GM23338 (cell line): ENCODE measurements at regions not wholly inside any gene's neighbourhood (a gene's known extent, or its start where the extent isn't known, plus 50 kb on each side); places are given as distances from the start of the nearest gene placed in this dataset.

Source experiments
- ATAC-seq: fragments of 200-7000 bp; cut with Tn5 transposase; 3 replicates; pipeline ENCODE4 v1.9.1; 2020
- DNase-seq: peaks from one replicate; pipeline ENCODE4 v3.0.0-alpha.2; 2015; ENCODE audit warnings: low spot score
- H2AFZ ChIP-seq: fragments of 200-600 bp; sonication (generic); 2 replicates; pipeline ENCODE4 v1.8.0; 2016; ENCODE audit warnings: antibody characterized with exemption, mild to moderate bottlenecking, moderate library complexity
- H3F3A ChIP-seq: fragments of 200-600 bp; sonication (generic); replicated peaks from 2 replicates; pipeline ENCODE4 v1.8.0; 2017; ENCODE audit warnings: antibody characterized with exemption, mixed run types, low read depth
- H3K27ac ChIP-seq: fragments of 200-600 bp; sonication (generic); 2 replicates; pipeline ENCODE4 v1.6.1; 2016; ENCODE audit warnings: low read depth
- H3K27me3 ChIP-seq: fragments of 200-600 bp; sonication (generic); 2 replicates; pipeline ENCODE4 v1.8.0; 2016; ENCODE audit warnings: mild to moderate bottlenecking, mixed run types, moderate library complexity; ENCODE audit not compliant: insufficient read depth
- H3K36me3 ChIP-seq: fragments of 200-600 bp; sonication (generic); 2 replicates; pipeline ENCODE4 v1.8.0; 2016; ENCODE audit warnings: mild to moderate bottlenecking; ENCODE audit not compliant: insufficient read depth
- H3K4me1 ChIP-seq: fragments of 200-600 bp; sonication (generic); 2 replicates; pipeline ENCODE4 v1.8.0; 2016; ENCODE audit warnings: mild to moderate bottlenecking, moderate library complexity; ENCODE audit not compliant: insufficient read depth
- H3K4me2 ChIP-seq: fragments of 200-600 bp; sonication (generic); 2 replicates; pipeline ENCODE4 v1.7.1; 2017; ENCODE audit warnings: mixed run types
- H3K4me3 ChIP-seq: fragments of 200-600 bp; sonication (generic); 2 replicates; pipeline ENCODE4 v1.6.1; 2016; ENCODE audit warnings: mixed run types
- H3K79me2 ChIP-seq: fragments of 200-600 bp; sonication (generic); replicated peaks from 2 replicates; pipeline ENCODE4 v1.8.0; 2017; ENCODE audit warnings: mild to moderate bottlenecking; ENCODE audit not compliant: insufficient read depth
- H3K9me2 ChIP-seq: fragments of 200-600 bp; sonication (generic); 2 replicates; pipeline ENCODE4 v1.8.0; 2017; ENCODE audit not compliant: insufficient read depth
- H4K20me1 ChIP-seq: fragments of 200-600 bp; sonication (generic); replicated peaks from 2 replicates; pipeline ENCODE4 v1.8.0; 2017; ENCODE audit warnings: mild to moderate bottlenecking; ENCODE audit not compliant: insufficient read depth
- H3K27ac Mint-ChIP-seq: 2 replicates; pipeline ENCODE4 v1.8.0; 2020; ENCODE audit warnings: inconsistent platforms, mild to moderate bottlenecking, moderate library complexity, mixed read lengths
- H3K27me3 Mint-ChIP-seq: 3 replicates; pipeline ENCODE4 v1.8.0; 2022; ENCODE audit warnings: low read depth, mild to moderate bottlenecking, moderate library complexity, mixed read lengths, inconsistent platforms; ENCODE audit not compliant: insufficient read depth, poor library complexity
- H3K36me3 Mint-ChIP-seq: 3 replicates; pipeline ENCODE4 v1.8.0; 2021; ENCODE audit warnings: low read depth, mild to moderate bottlenecking, inconsistent platforms, moderate library complexity, mixed read lengths
- H3K4me1 Mint-ChIP-seq: 3 replicates; pipeline ENCODE4 v1.8.0; 2020; ENCODE audit warnings: mild to moderate bottlenecking, inconsistent platforms, mixed read lengths
- H3K4me3 Mint-ChIP-seq: 3 replicates; pipeline ENCODE4 v1.8.0; 2021; ENCODE audit warnings: moderate library complexity, mild to moderate bottlenecking, inconsistent platforms, mixed read lengths
- H3K9me3 Mint-ChIP-seq: 3 replicates; pipeline ENCODE4 v1.8.0; 2020; ENCODE audit warnings: moderate library complexity, mild to moderate bottlenecking, inconsistent platforms, mixed read lengths
- CREB1 ChIP-seq: fragments of 250-450 bp; sonication (Bioruptor Pico); IDR thresholded peaks from 2 replicates; pipeline ENCODE4 v1.5.0; 2020; ENCODE audit warnings: low read depth, mild to moderate bottlenecking, moderate library complexity
- CTCF ChIP-seq, 2 experiments: fragments of 200-600 bp in 1 of 2; sonication (generic) in 1 of 2; conservative IDR thresholded peaks; 2 replicates each; pipeline versions ENCODE4 v1.5.1 to v1.6.1; 2016 to 2017; ENCODE audit warnings: antibody characterized with exemption in 2 of 2, low read depth in 2 of 2, mild to moderate bottlenecking in 2 of 2, moderate library complexity in 1 of 2
- ETS1 ChIP-seq: IDR thresholded peaks from 2 replicates; pipeline ENCODE4 v1.6.1; 2016; ENCODE audit warnings: antibody characterized with exemption
- EZH2phosphoT487 ChIP-seq: fragments of 200-600 bp; sonication (generic); IDR thresholded peaks from one replicate; pipeline ENCODE4 v1.8.1; 2018; ENCODE audit warnings: antibody characterized with exemption; ENCODE audit not compliant: unreplicated experiment
- JUNB ChIP-seq: IDR thresholded peaks from one replicate; pipeline ENCODE4 v1.6.1; 2016; ENCODE audit warnings: antibody characterized with exemption; ENCODE audit not compliant: unreplicated experiment
- POLR2AphosphoS5 ChIP-seq: IDR thresholded peaks from 2 replicates; pipeline ENCODE4 v1.6.1; 2016; ENCODE audit warnings: antibody characterized with exemption, low read depth
- REST ChIP-seq: IDR thresholded peaks from one replicate; pipeline ENCODE4 v1.6.1; 2018; ENCODE audit warnings: antibody characterized with exemption; ENCODE audit not compliant: unreplicated experiment
- ZNF331 ChIP-seq: fragments of 250-450 bp; sonication (Bioruptor Pico); IDR thresholded peaks from 2 replicates; pipeline ENCODE4 v1.5.0; 2020; ENCODE audit warnings: low read depth, mild to moderate bottlenecking, moderate library complexity
- ZNF462 ChIP-seq: fragments of 250-450 bp; sonication (Bioruptor Pico); IDR thresholded peaks from 2 replicates; pipeline ENCODE4 v1.5.0; 2020; ENCODE audit warnings: mild to moderate bottlenecking, moderate library complexity

- no peaks in the 10 kb centered on the region for H3K9me2 ChIP-seq
- peak overlapping the region; percentile 99 for H3K27ac ChIP-seq
- peak overlapping the region; percentile 96 for H3K4me2 ChIP-seq
- H3K4me1 ChIP-seq, result peaks cover 15% of the 10 kb centered on the region
- H3K36me3 Mint-ChIP-seq, result peaks cover 61% of the 10 kb centered on the region
- peak overlapping the region; percentile 100 for H3K4me3 Mint-ChIP-seq
- peak overlapping the region; percentile 100 for H3K27ac Mint-ChIP-seq
- DNase-seq, result peak; percentile 73
- H3K4me3 ChIP-seq, result peak overlapping the region; percentile 79
- H3K27me3 ChIP-seq, result no peaks in the 10 kb centered on the region
- H3K36me3 ChIP-seq, result peaks cover 15% of the 10 kb centered on the region; the same call in 1 of the 2 replicates
- peaks cover 12% of the 10 kb centered on the region for H3K9me3 Mint-ChIP-seq
- no peak overlapping the region for H2AFZ ChIP-seq
- H3K4me1 Mint-ChIP-seq, result peaks cover 22% of the 10 kb centered on the region
- TF ChIP-seq CTCF (conservative IDR thresholded peaks at IDR 0.05; ENCODE audit: low read depth in 2 of 2), result no peak
- TF ChIP-seq POLR2AphosphoS5, result peak; percentile 49
- no peak for TF ChIP-seq ZNF331 (CRISPR knock-in tag)
- no peak for TF ChIP-seq ZNF462 (CRISPR knock-in tag)
- no peak; the same call in 1 of the 2 replicates for TF ChIP-seq CREB1
- TF ChIP-seq ETS1, result no peak; the same call in 1 of the 2 replicates
- TF ChIP-seq JUNB, result no peak
- no peak for TF ChIP-seq REST
- no peak for TF ChIP-seq EZH2phosphoT487
- peaks cover 18% of the 10 kb centered on the region for H3K27me3 Mint-ChIP-seq
- ATAC-seq, result peak; percentile 22
- H3K79me2 ChIP-seq, result peaks cover 61% of the 10 kb centered on the region
- H3F3A ChIP-seq, result no peaks in the 10 kb centered on the region
- peaks cover 33% of the 10 kb centered on the region for H4K20me1 ChIP-seq
These were observed 142.0 kb downstream of the ZNF737 start for GRCh38 chr19:20423381-20424197.
